PFSK-1 (cell line): ENCODE measurements at regions not wholly inside any gene's neighbourhood (a gene's known extent, or its start where the extent isn't known, plus 50 kb on each side); places are given as distances from the start of the nearest gene placed in this dataset.

Experiments used
- FOXP2 ChIP-seq: optimal IDR thresholded peaks from 2 replicates; pipeline ENCODE3; 2011; ENCODE audit warnings: borderline replicate concordance, control low read depth, inconsistent platforms; ENCODE audit not compliant: insufficient read depth; ENCODE audit errors: extremely low read length, extremely low read depth
- POLR2AphosphoS5 ChIP-seq: IDR thresholded peaks from 2 replicates; pipeline ENCODE4 v1.6.1; 2012; ENCODE audit warnings: low read depth, mild to moderate bottlenecking, control low read depth, low read length, moderate library complexity
- SIN3A ChIP-seq: IDR thresholded peaks from 2 replicates; pipeline ENCODE4 v1.6.1; 2012; ENCODE audit warnings: mild to moderate bottlenecking, low read length, moderate library complexity, borderline replicate concordance; ENCODE audit not compliant: insufficient read depth
- TAF1 ChIP-seq: IDR thresholded peaks from 2 replicates; pipeline ENCODE4 v1.6.1; 2012; ENCODE audit warnings: low read length, control low read depth, borderline replicate concordance; ENCODE audit not compliant: insufficient read depth
- TF ChIP-seq, protein P1 (sequence below), 2 experiments: IDR thresholded peaks; 2 replicates each; pipeline versions ENCODE4 v1.6.1 to v1.8.0; 2011 to 2012; ENCODE audit warnings: low read depth in 2 of 2, low read length in 2 of 2, control low read depth in 1 of 2, inconsistent platforms in 1 of 2, mild to moderate bottlenecking in 1 of 2, moderate library complexity in 1 of 2; ENCODE audit not compliant: insufficient read depth in 1 of 2

DNA sequence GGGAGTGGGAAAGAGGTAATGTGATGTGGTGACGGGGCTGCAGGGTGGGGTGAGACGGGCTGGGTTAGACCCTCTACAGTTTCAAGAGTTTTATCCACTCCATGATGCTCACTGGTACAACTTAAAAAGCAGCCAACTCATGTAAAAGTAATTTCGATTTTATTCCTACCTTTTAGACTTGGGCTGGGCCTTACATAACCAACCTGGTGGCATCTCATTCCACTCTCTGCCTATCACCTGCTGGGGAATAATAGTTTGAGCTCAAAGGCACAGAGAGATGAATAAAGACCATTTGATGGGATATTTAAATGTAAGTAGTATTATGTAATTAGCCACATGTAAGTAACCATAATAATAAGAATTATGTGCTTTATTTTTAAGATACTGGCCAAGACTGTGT, 366.0 kb upstream of the RNF32 start:
- no peak for TF ChIP-seq TAF1

DNA sequence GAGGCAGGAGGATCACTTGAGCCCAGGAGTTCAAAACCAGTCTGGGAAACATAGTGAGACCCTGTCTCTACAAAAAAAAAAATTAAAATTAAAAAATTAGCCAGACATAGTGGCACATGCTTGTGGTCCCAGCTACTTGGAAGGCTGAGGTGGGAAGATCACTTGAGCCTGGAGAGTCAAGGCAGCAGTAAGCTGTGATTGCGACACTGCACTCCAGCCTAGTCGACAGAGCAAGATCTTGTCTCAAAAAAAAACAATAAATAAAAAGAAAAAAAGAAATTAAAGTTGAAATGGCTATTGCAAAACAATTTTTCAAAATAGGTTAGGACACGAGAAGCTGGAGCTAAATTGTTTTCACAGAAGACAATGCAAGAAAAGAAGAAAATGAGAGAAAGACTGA, 379.0 kb upstream of the RNF32 start:
- TF ChIP-seq, protein P1, sequence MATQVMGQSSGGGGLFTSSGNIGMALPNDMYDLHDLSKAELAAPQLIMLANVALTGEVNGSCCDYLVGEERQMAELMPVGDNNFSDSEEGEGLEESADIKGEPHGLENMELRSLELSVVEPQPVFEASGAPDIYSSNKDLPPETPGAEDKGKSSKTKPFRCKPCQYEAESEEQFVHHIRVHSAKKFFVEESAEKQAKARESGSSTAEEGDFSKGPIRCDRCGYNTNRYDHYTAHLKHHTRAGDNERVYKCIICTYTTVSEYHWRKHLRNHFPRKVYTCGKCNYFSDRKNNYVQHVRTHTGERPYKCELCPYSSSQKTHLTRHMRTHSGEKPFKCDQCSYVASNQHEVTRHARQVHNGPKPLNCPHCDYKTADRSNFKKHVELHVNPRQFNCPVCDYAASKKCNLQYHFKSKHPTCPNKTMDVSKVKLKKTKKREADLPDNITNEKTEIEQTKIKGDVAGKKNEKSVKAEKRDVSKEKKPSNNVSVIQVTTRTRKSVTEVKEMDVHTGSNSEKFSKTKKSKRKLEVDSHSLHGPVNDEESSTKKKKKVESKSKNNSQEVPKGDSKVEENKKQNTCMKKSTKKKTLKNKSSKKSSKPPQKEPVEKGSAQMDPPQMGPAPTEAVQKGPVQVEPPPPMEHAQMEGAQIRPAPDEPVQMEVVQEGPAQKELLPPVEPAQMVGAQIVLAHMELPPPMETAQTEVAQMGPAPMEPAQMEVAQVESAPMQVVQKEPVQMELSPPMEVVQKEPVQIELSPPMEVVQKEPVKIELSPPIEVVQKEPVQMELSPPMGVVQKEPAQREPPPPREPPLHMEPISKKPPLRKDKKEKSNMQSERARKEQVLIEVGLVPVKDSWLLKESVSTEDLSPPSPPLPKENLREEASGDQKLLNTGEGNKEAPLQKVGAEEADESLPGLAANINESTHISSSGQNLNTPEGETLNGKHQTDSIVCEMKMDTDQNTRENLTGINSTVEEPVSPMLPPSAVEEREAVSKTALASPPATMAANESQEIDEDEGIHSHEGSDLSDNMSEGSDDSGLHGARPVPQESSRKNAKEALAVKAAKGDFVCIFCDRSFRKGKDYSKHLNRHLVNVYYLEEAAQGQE (IDR thresholded peaks at IDR 0.05; ENCODE audit: insufficient read depth in 1 of 2, low read depth in 2 of 2, low read length in 2 of 2) = no peak
- TF ChIP-seq POLR2AphosphoS5 = no peak
- TF ChIP-seq SIN3A = no peak
- no peak for TF ChIP-seq FOXP2
- TF ChIP-seq TAF1 = no peak

DNA sequence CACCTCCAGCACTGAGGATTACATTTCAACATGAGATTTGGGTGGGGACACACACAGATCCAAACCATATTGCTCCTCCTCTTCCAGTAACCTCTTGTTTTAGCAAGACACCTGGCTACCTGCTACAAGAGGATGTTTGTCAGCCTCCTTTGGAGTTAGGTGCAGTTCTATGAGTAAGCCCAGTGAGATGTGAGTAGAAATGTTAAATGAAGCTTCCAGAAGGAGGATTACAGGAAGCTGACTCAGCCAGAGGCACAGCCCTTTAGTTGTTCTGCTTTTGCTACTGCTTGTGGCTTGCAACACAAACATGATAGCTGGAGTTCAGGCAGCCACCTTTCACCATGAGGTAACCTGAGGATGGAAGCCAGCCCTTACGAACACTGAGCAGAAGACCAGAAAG, 382.7 kb upstream of the RNF32 start:
- TF ChIP-seq, protein P1 (IDR thresholded peaks at IDR 0.05; ENCODE audit: insufficient read depth in 1 of 2, low read depth in 2 of 2, low read length in 2 of 2) = no peak
- TF ChIP-seq FOXP2 (no peak), POLR2AphosphoS5 (no peak), TAF1 (no peak), SIN3A (no peak)

DNA sequence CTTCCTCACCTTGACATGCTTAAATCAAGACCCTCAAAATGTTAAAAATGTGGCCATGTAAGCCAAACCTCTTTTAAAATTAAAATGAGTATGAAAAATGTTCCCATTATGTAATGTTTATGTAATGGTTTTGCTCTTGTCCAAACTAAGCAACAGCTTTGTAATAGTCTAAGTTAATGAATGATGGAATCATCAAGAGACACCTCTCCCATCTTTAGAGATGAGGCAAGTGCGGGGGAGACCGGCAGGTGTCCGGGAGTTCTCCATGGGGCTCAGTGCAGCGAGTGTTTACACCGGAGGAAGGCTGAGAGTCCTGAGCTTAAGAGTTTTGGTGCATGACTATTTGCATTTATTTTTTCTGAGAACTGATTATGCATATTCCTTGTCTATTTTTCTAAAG, 384.9 kb upstream of the RNF32 start:
- TF ChIP-seq POLR2AphosphoS5 = no peak
- TF ChIP-seq FOXP2 = no peak
- TF ChIP-seq, protein P1 (IDR thresholded peaks at IDR 0.05; ENCODE audit: insufficient read depth in 1 of 2, low read depth in 2 of 2, low read length in 2 of 2) = no peak
- no peak for TF ChIP-seq SIN3A
- no peak for TF ChIP-seq TAF1

DNA sequence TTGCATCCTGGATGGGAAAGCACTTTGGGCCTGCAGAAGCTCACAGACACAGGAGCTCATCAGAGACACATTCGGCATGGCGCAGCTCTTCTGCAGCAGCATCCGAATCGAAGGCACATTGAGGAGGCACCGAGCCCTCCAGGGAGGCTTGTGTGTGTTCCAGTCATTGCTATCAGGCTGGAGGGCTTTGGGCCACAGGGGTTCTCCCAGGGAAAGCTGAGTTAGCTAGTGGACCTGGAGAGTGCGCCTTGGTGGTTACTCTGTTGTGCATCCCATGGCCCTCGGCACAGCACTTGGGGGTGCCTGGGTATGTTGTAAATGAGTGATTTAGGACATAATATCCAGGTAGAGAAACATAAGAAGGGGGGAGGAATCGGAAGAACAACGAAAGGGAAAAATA, 388.7 kb upstream of the RNF32 start:
- TF ChIP-seq POLR2AphosphoS5 (no peak), FOXP2 (no peak), SIN3A (no peak), TAF1 (no peak)
- TF ChIP-seq, protein P1 (IDR thresholded peaks at IDR 0.05; ENCODE audit: insufficient read depth in 1 of 2, low read depth in 2 of 2, low read length in 2 of 2) = no peak
